WTC11 (cell line): ENCODE measurements at regions not wholly inside any gene's neighbourhood (a gene's known extent, or its start where the extent isn't known, plus 50 kb on each side); places are given as distances from the start of the nearest gene placed in this dataset.

Experiments used
- ATAC-seq: fragments of 200-7000 bp; cut with Tn5 transposase; 2 replicates; pipeline ENCODE4 v1.10.0; 2021; ENCODE audit warnings: mild to moderate bottlenecking, moderate library complexity
- CTCF ChIA-PET: fragments of 300-600 bp; sonication (Branson Sonifier 250); formaldehyde crosslinking; loops from one replicate; lab custom pipeline; 2021; ENCODE audit warnings: antibody characterized with exemption; lab: Charles Lee
- POLR2A ChIA-PET: fragments of 350-600 bp; sonication (Branson Sonifier 250); formaldehyde crosslinking; loops from one replicate; lab custom pipeline; 2021; ENCODE audit warnings: antibody characterized with exemption; lab: Charles Lee
- DNase-seq: peaks from one replicate; pipeline ENCODE4 v3.0.0; 2021; ENCODE audit warnings: low spot score
- H3K27ac Mint-ChIP-seq: 2 replicates; pipeline ENCODE4 v1.8.0; 2021; ENCODE audit warnings: mixed read lengths
- H3K27me3 Mint-ChIP-seq: 2 replicates; pipeline ENCODE4 v1.8.0; 2021; ENCODE audit warnings: low read depth, mild to moderate bottlenecking, moderate library complexity, mixed read lengths
- H3K36me3 Mint-ChIP-seq: 2 replicates; pipeline ENCODE4 v1.8.0; 2021; ENCODE audit warnings: mixed read lengths
- H3K4me1 Mint-ChIP-seq: 2 replicates; pipeline ENCODE4 v1.8.0; 2022; ENCODE audit warnings: mixed read lengths
- H3K4me3 Mint-ChIP-seq: 2 replicates; pipeline ENCODE4 v1.8.0; 2021; ENCODE audit warnings: mild to moderate bottlenecking, moderate library complexity, mixed read lengths
- H3K9me3 Mint-ChIP-seq: 2 replicates; pipeline ENCODE4 v1.8.0; 2021; ENCODE audit warnings: mixed read lengths
- ATF1 ChIP-seq: sonication (generic); formaldehyde crosslinking; IDR thresholded peaks from 2 replicates; pipeline ENCODE4 v1.8.1; 2023; ENCODE audit warnings: mild to moderate bottlenecking, moderate library complexity, missing genetic modification reagents
- CBFB ChIP-seq: sonication (generic); formaldehyde crosslinking; IDR thresholded peaks from 2 replicates; pipeline ENCODE4 v1.8.1; 2022; ENCODE audit warnings: mild to moderate bottlenecking, low read depth, missing genetic modification reagents
- CREB1 ChIP-seq: sonication (generic); formaldehyde crosslinking; IDR thresholded peaks from 2 replicates; pipeline ENCODE4 v1.8.0; 2023; ENCODE audit warnings: mild to moderate bottlenecking, missing genetic modification reagents
- ELF4 ChIP-seq: sonication (generic); formaldehyde crosslinking; IDR thresholded peaks from 2 replicates; pipeline ENCODE4 v1.8.1; 2022; ENCODE audit warnings: low read depth, mild to moderate bottlenecking, moderate library complexity, missing genetic modification reagents
- EMX1 ChIP-seq: fragments of 250-450 bp; sonication (Bioruptor Pico); IDR thresholded peaks from 2 replicates; pipeline ENCODE4 v1.8.0; 2021; ENCODE audit warnings: mild to moderate bottlenecking
- ESRRA ChIP-seq: sonication (generic); formaldehyde crosslinking; IDR thresholded peaks from 2 replicates; pipeline ENCODE4 v1.8.1; 2022; ENCODE audit warnings: mild to moderate bottlenecking, missing genetic modification reagents, borderline replicate concordance
- FOXK1 ChIP-seq: sonication (generic); formaldehyde crosslinking; IDR thresholded peaks from 2 replicates; pipeline ENCODE4 v1.8.0; 2022; ENCODE audit warnings: mild to moderate bottlenecking, moderate library complexity, missing genetic modification reagents
- FOXP1 ChIP-seq: sonication (generic); formaldehyde crosslinking; IDR thresholded peaks from 2 replicates; pipeline ENCODE4 v1.8.0; 2022; ENCODE audit warnings: missing genetic modification reagents, mild to moderate bottlenecking, moderate library complexity, borderline replicate concordance
- GRHL2 ChIP-seq: fragments of 250-450 bp; sonication (Bioruptor Pico); IDR thresholded peaks from 2 replicates; pipeline ENCODE4 v1.8.0; 2022; ENCODE audit warnings: mild to moderate bottlenecking, moderate library complexity; ENCODE audit not compliant: insufficient replicate concordance, severe bottlenecking
- GTF2I ChIP-seq: fragments of 250-450 bp; sonication (Bioruptor Pico); conservative IDR thresholded peaks from 2 replicates; pipeline ENCODE4 v1.4.0; 2021; ENCODE audit warnings: mild to moderate bottlenecking
- JAZF1 ChIP-seq: fragments of 250-450 bp; sonication (Bioruptor Pico); IDR thresholded peaks from 2 replicates; pipeline ENCODE4 v1.9.0; 2021; ENCODE audit warnings: moderate library complexity, mild to moderate bottlenecking, inconsistent platforms
- JUN ChIP-seq: sonication (generic); formaldehyde crosslinking; IDR thresholded peaks from 2 replicates; pipeline ENCODE4 v1.8.0; 2023; ENCODE audit warnings: mild to moderate bottlenecking, missing genetic modification reagents
- MYBL2 ChIP-seq: sonication (generic); formaldehyde crosslinking; IDR thresholded peaks from 2 replicates; pipeline ENCODE4 v1.8.1; 2023; ENCODE audit warnings: mild to moderate bottlenecking, moderate library complexity, missing genetic modification reagents
- NFE2L1 ChIP-seq: sonication (generic); formaldehyde crosslinking; IDR thresholded peaks from 2 replicates; pipeline ENCODE4 v1.8.1; 2023; ENCODE audit warnings: missing genetic modification reagents
- NFYB ChIP-seq: sonication (generic); formaldehyde crosslinking; conservative IDR thresholded peaks from 2 replicates; pipeline ENCODE4 v1.8.0; 2022; ENCODE audit warnings: low read depth, missing genetic modification reagents
- NR2C2 ChIP-seq: sonication (generic); formaldehyde crosslinking; IDR thresholded peaks from 2 replicates; pipeline ENCODE4 v1.8.0; 2022; ENCODE audit warnings: mild to moderate bottlenecking, missing genetic modification reagents
- RELA ChIP-seq: sonication (generic); formaldehyde crosslinking; IDR thresholded peaks from 2 replicates; pipeline ENCODE4 v1.8.1; 2022; ENCODE audit warnings: missing genetic modification reagents, mild to moderate bottlenecking, borderline replicate concordance
- RORB ChIP-seq: fragments of 250-450 bp; sonication (Bioruptor Pico); IDR thresholded peaks from 2 replicates; pipeline ENCODE4 v1.9.0; 2021; ENCODE audit warnings: mild to moderate bottlenecking
- SMAD3 ChIP-seq: sonication (generic); formaldehyde crosslinking; IDR thresholded peaks from 2 replicates; pipeline ENCODE4 v1.8.0; 2022; ENCODE audit warnings: missing genetic modification reagents, mild to moderate bottlenecking, borderline replicate concordance
- ZBTB21 ChIP-seq: sonication (generic); formaldehyde crosslinking; IDR thresholded peaks from 2 replicates; pipeline ENCODE4 v1.8.1; 2023; ENCODE audit warnings: mild to moderate bottlenecking, missing genetic modification reagents, borderline replicate concordance
- ZNF138 ChIP-seq: sonication (generic); formaldehyde crosslinking; conservative IDR thresholded peaks from 2 replicates; pipeline ENCODE4 v1.8.1; 2022; ENCODE audit warnings: mild to moderate bottlenecking, moderate library complexity, missing genetic modification reagents
- ZNF219 ChIP-seq: sonication (generic); formaldehyde crosslinking; IDR thresholded peaks from 2 replicates; pipeline ENCODE4 v1.8.0; 2023; ENCODE audit warnings: missing genetic modification reagents, mild to moderate bottlenecking, borderline replicate concordance
- ZNF396 ChIP-seq: fragments of 250-450 bp; sonication (Bioruptor Pico); IDR thresholded peaks from 2 replicates; pipeline ENCODE4 v1.8.0; 2021; ENCODE audit warnings: mild to moderate bottlenecking, moderate library complexity, borderline replicate concordance
- ZNF532 ChIP-seq: fragments of 250-450 bp; sonication (Bioruptor Pico); IDR thresholded peaks from 2 replicates; pipeline ENCODE4 v1.9.0; 2021; ENCODE audit warnings: mild to moderate bottlenecking, borderline replicate concordance
- TF ChIP-seq, protein P1 (sequence below): fragments of 200-600 bp; IDR thresholded peaks from 2 replicates; pipeline ENCODE4 v1.8.0; 2022; ENCODE audit warnings: antibody characterized with exemption
- TF ChIP-seq, protein P2 (sequence below): sonication (generic); formaldehyde crosslinking; conservative IDR thresholded peaks from 2 replicates; pipeline ENCODE4 v1.8.1; 2022; ENCODE audit warnings: mild to moderate bottlenecking, missing genetic modification reagents
- TF ChIP-seq, protein P3 (sequence below): sonication (generic); formaldehyde crosslinking; IDR thresholded peaks from 2 replicates; pipeline ENCODE4 v1.8.0; 2022; ENCODE audit warnings: missing genetic modification reagents

GRCh38 chr14:85798856-85799255, 268.9 kb downstream of the FLRT2 start:
- Mint-ChIP-seq H3K27me3 (peaks cover 2% of the 10 kb centered on the region; the same call in 1 of the 2 replicates), H3K27ac (no peak overlapping the region), H3K4me3 (no peak overlapping the region), H3K36me3 (no peaks in the 10 kb centered on the region), H3K9me3 (peaks cover 3% of the 10 kb centered on the region), H3K4me1 (no peaks in the 10 kb centered on the region)
- ATAC-seq (no peak), DNase-seq (no peak)
- POLR2A ChIA-PET = no interaction called here
- TF ChIP-seq ZNF138 (CRISPR knock-in tag) = no peak
- no peak for TF ChIP-seq NR2C2
- TF ChIP-seq ATF1 = no peak
- TF ChIP-seq JAZF1 = no peak
- TF ChIP-seq SMAD3 (CRISPR knock-in tag) = no peak
- TF ChIP-seq, protein P1, sequence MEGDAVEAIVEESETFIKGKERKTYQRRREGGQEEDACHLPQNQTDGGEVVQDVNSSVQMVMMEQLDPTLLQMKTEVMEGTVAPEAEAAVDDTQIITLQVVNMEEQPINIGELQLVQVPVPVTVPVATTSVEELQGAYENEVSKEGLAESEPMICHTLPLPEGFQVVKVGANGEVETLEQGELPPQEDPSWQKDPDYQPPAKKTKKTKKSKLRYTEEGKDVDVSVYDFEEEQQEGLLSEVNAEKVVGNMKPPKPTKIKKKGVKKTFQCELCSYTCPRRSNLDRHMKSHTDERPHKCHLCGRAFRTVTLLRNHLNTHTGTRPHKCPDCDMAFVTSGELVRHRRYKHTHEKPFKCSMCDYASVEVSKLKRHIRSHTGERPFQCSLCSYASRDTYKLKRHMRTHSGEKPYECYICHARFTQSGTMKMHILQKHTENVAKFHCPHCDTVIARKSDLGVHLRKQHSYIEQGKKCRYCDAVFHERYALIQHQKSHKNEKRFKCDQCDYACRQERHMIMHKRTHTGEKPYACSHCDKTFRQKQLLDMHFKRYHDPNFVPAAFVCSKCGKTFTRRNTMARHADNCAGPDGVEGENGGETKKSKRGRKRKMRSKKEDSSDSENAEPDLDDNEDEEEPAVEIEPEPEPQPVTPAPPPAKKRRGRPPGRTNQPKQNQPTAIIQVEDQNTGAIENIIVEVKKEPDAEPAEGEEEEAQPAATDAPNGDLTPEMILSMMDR = no peak
- TF ChIP-seq MYBL2 = no peak
- no peak for TF ChIP-seq FOXK1 (CRISPR knock-in tag)
- no peak for TF ChIP-seq EMX1
- TF ChIP-seq, protein P2, sequence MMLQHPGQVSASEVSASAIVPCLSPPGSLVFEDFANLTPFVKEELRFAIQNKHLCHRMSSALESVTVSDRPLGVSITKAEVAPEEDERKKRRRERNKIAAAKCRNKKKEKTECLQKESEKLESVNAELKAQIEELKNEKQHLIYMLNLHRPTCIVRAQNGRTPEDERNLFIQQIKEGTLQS (CRISPR knock-in tag) = no peak
- TF ChIP-seq CREB1 (CRISPR knock-in tag) = no peak
- no peak for TF ChIP-seq ESRRA (CRISPR knock-in tag)
- TF ChIP-seq ZNF219 (CRISPR knock-in tag) = no peak
- CTCF ChIA-PET = no interaction called here

DNA sequence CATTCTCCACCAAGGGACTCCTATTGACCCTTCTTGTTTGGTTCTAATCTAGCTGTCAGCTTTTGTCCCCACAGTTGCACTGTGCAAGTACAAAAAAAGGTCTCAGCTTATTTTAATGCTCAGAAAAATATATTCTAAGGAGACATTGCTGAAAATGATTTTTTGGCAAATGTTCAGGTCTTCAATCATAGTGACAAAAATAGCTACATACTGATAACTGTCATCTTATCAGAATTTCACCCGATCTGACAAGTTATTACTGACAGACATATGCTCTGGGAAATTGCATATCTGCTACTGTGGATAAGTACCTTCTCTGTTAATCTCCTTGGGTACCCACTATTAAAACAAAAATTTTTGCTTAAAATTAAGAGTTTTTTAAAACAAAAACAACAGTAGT, 263.6 kb downstream of the FLRT2 start:
- no peaks in the 10 kb centered on the region for H3K4me1 Mint-ChIP-seq
- H3K36me3 Mint-ChIP-seq = no peaks in the 10 kb centered on the region
- no peaks in the 10 kb centered on the region for H3K27me3 Mint-ChIP-seq
- no peak overlapping the region for H3K27ac Mint-ChIP-seq
- no peaks in the 10 kb centered on the region for H3K9me3 Mint-ChIP-seq
- CTCF ChIA-PET = no interaction called here
- H3K4me3 Mint-ChIP-seq = no peak overlapping the region
- POLR2A ChIA-PET = no interaction called here
- DNase-seq (no peak), ATAC-seq (no peak)
- TF ChIP-seq RELA = no peak
- no peak for TF ChIP-seq ELF4 (CRISPR knock-in tag)
- TF ChIP-seq JUN (CRISPR knock-in tag) = no peak
- TF ChIP-seq EMX1 = no peak
- TF ChIP-seq SMAD3 (CRISPR knock-in tag) = no peak
- TF ChIP-seq, protein P3, sequence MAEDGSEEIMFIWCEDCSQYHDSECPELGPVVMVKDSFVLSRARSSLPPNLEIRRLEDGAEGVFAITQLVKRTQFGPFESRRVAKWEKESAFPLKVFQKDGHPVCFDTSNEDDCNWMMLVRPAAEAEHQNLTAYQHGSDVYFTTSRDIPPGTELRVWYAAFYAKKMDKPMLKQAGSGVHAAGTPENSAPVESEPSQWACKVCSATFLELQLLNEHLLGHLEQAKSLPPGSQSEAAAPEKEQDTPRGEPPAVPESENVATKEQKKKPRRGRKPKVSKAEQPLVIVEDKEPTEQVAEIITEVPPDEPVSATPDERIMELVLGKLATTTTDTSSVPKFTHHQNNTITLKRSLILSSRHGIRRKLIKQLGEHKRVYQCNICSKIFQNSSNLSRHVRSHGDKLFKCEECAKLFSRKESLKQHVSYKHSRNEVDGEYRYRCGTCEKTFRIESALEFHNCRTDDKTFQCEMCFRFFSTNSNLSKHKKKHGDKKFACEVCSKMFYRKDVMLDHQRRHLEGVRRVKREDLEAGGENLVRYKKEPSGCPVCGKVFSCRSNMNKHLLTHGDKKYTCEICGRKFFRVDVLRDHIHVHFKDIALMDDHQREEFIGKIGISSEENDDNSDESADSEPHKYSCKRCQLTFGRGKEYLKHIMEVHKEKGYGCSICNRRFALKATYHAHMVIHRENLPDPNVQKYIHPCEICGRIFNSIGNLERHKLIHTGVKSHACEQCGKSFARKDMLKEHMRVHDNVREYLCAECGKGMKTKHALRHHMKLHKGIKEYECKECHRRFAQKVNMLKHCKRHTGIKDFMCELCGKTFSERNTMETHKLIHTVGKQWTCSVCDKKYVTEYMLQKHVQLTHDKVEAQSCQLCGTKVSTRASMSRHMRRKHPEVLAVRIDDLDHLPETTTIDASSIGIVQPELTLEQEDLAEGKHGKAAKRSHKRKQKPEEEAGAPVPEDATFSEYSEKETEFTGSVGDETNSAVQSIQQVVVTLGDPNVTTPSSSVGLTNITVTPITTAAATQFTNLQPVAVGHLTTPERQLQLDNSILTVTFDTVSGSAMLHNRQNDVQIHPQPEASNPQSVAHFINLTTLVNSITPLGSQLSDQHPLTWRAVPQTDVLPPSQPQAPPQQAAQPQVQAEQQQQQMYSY (CRISPR knock-in tag) = no peak
- TF ChIP-seq NFE2L1 = no peak
- no peak for TF ChIP-seq NFYB (CRISPR knock-in tag)
- no peak for TF ChIP-seq RORB (CRISPR knock-in tag)
- no peak for TF ChIP-seq ESRRA (CRISPR knock-in tag)
- no peak for TF ChIP-seq ZBTB21
- no peak for TF ChIP-seq ZNF396
- no peak for TF ChIP-seq ZNF532 (CRISPR knock-in tag)
- no peak for TF ChIP-seq FOXP1 (CRISPR knock-in tag)
- TF ChIP-seq GTF2I (CRISPR knock-in tag) = no peak
- TF ChIP-seq CBFB (CRISPR knock-in tag) = no peak
- no peak for TF ChIP-seq GRHL2 (CRISPR knock-in tag)
